ENCODE measurements at regions not wholly inside any gene's neighbourhood (a gene's known extent, or its start where the extent isn't known, plus 50 kb on each side); places are given as distances from the start of the nearest gene placed in this dataset.

DNA sequence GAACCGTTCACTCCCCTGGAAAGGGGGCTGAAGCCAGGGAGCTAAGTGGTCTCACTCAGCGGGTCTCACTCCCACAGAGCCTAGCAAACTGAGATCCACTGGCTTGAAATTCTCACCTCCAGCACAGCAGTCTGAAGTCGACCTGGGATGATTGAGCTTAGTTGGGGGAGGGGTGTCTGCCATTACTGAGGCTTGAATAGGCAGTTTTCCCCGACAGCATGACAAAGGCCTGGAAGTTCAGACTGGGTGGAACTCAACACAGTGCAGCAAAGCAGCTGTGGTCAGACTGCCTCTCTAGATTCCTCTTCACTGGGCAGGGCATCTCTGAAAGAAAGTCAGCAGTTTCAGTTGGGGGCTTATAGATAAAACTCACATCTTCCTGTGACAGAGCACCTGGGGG lies 292.5 kb downstream of the NUP35 start:
- DNase-seq (ENCODE audit: low read depth in 4 of 6, low spot score in 6 of 6): no peak
- Histone ChIP-seq H3K4me1 (ENCODE audit: control insufficient read depth, insufficient read depth, low read length) (no peaks in the 10 kb centered on the region), H3K36me3 (ENCODE audit: control insufficient read depth, insufficient read depth, low read length) (no peaks in the 10 kb centered on the region), H3K4me3 (ENCODE audit: low read depth, low read length) (no peak overlapping the region), H3K9me3 (ENCODE audit: control insufficient read depth, insufficient read depth, low read length) (no peaks in the 10 kb centered on the region), H3K27ac (ENCODE audit: low read depth, low read length) (no peak overlapping the region), H3K27me3 (ENCODE audit: control insufficient read depth, insufficient read depth, low read length) (no peaks in the 10 kb centered on the region)
- 36% methylated on average over 3 of the region's 4 CpGs for WGBS (ENCODE audit: insufficient coverage)

DNA sequence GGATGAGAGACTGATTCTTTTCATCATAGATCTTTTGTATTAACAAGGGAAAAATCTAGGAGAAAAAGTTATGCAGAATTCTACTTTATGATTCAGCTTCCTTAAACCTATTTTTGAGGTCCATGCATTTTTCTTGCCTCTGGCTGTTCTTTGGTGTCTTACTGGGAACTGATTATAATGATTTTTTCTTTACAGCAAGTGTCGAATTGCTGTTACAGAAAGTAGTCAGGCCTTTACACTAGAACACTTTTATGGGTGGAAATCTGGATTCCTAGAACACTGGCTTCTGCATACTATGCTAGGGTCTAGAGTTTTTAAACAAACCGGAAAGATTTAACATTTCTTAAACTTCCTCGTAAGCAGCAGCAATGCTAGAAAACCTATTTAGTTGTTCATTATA lies 302.6 kb downstream of the NUP35 start:
- Histone ChIP-seq H3K27ac (ENCODE audit: low read depth, low read length) (no peak overlapping the region), H3K4me3 (ENCODE audit: low read depth, low read length) (no peak overlapping the region), H3K36me3 (ENCODE audit: control insufficient read depth, insufficient read depth, low read length) (no peaks in the 10 kb centered on the region), H3K27me3 (ENCODE audit: control insufficient read depth, insufficient read depth, low read length) (no peaks in the 10 kb centered on the region), H3K4me1 (ENCODE audit: control insufficient read depth, insufficient read depth, low read length) (no peaks in the 10 kb centered on the region), H3K9me3 (ENCODE audit: control insufficient read depth, insufficient read depth, low read length) (no peaks in the 10 kb centered on the region)
- no CpG with 5 or more reads among the region's 3 CpGs for WGBS (ENCODE audit: insufficient coverage)
- DNase-seq (ENCODE audit: low read depth in 4 of 6, low spot score in 6 of 6): no peak

DNA sequence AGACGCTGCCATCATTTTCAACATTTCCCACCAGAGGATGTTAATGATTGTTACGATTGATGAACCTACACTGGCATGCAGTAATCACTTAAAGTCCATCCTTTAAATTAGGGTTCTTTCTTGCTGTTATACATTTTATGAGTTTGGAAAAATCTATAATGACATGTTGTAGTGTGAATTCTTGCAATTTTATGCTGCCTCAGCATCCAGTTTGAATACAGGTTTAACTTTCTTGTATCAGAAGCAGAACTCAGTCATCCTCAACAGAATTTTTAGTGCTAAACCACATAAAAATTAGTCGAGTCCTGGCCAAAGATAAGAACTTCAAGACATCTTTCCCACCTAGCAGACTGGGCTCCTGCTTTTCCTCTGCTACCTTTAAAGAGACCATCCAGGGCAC lies 303.3 kb downstream of the NUP35 start:
- no peaks in the 10 kb centered on the region for H3K36me3 ChIP-seq (ENCODE audit: control insufficient read depth, insufficient read depth, low read length)
- H3K4me1 ChIP-seq (ENCODE audit: control insufficient read depth, insufficient read depth, low read length): no peaks in the 10 kb centered on the region
- 91% methylated on average over 1 of the region's 3 CpGs for WGBS (ENCODE audit: insufficient coverage)
- H3K4me3 ChIP-seq (ENCODE audit: low read depth, low read length): no peak overlapping the region
- no peaks in the 10 kb centered on the region for H3K9me3 ChIP-seq (ENCODE audit: control insufficient read depth, insufficient read depth, low read length)
- no peak overlapping the region for H3K27ac ChIP-seq (ENCODE audit: low read depth, low read length)
- H3K27me3 ChIP-seq (ENCODE audit: control insufficient read depth, insufficient read depth, low read length): no peaks in the 10 kb centered on the region
- no peak for DNase-seq (ENCODE audit: low read depth in 4 of 6, low spot score in 6 of 6)

DNA sequence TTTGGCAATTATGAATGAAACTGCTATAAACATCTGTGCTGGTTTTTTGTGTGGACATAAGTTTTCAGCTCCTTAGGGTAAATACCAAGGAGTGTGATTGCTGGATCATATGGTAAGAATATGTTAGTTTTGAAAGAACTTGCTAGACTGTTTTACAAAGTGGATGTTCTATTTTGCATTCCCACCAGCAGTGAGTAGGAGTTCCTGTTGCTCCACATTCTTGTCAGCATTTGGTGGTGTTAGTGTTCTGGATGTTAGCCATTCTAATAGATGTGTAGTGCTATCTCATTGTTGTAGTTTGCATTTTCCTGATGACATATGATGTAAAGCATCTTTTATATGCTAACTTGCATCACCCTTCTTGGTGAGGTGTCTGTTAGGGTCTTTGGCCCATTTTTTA lies 304.6 kb downstream of the NUP35 start:
- no peak for DNase-seq (ENCODE audit: low read depth in 4 of 6, low spot score in 6 of 6)
- no peak overlapping the region for H3K4me3 ChIP-seq (ENCODE audit: low read depth, low read length)
- H3K27me3 ChIP-seq (ENCODE audit: control insufficient read depth, insufficient read depth, low read length): no peaks in the 10 kb centered on the region
- H3K36me3 ChIP-seq (ENCODE audit: control insufficient read depth, insufficient read depth, low read length): no peaks in the 10 kb centered on the region
- H3K9me3 ChIP-seq (ENCODE audit: control insufficient read depth, insufficient read depth, low read length): no peaks in the 10 kb centered on the region
- no peaks in the 10 kb centered on the region for H3K4me1 ChIP-seq (ENCODE audit: control insufficient read depth, insufficient read depth, low read length)
- H3K27ac ChIP-seq (ENCODE audit: low read depth, low read length): no peak overlapping the region

DNA sequence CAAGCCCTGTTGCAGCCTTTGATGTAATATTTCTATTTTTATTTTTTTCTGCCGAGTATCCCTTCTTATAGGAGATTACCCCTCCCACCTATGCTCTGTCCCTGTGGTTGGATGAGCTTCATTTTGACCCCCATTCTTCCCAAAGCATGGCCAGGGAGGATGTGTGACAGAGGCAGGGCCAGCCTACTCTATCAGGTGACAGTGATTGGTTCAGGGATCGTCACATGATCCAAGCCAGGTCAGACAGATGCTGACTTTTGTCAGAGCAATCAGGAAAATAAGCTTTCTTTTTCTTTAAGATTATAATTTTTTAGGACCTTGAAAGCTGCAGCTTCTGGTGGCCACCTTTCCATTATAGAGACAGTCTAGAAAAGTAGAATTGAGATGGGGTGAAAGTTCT lies 314.3 kb downstream of the NUP35 start:
- no peak for DNase-seq (ENCODE audit: low read depth in 4 of 6, low spot score in 6 of 6)
- H3K27ac ChIP-seq (ENCODE audit: low read depth, low read length): no peak overlapping the region
- H3K36me3 ChIP-seq (ENCODE audit: control insufficient read depth, insufficient read depth, low read length): no peaks in the 10 kb centered on the region
- 100% methylated on average over 1 of the region's 2 CpGs for WGBS (ENCODE audit: insufficient coverage)
- no peaks in the 10 kb centered on the region for H3K9me3 ChIP-seq (ENCODE audit: control insufficient read depth, insufficient read depth, low read length)
- H3K27me3 ChIP-seq (ENCODE audit: control insufficient read depth, insufficient read depth, low read length): no peaks in the 10 kb centered on the region
- H3K4me3 ChIP-seq (ENCODE audit: low read depth, low read length): no peak overlapping the region
- H3K4me1 ChIP-seq (ENCODE audit: control insufficient read depth, insufficient read depth, low read length): no peaks in the 10 kb centered on the region

DNA sequence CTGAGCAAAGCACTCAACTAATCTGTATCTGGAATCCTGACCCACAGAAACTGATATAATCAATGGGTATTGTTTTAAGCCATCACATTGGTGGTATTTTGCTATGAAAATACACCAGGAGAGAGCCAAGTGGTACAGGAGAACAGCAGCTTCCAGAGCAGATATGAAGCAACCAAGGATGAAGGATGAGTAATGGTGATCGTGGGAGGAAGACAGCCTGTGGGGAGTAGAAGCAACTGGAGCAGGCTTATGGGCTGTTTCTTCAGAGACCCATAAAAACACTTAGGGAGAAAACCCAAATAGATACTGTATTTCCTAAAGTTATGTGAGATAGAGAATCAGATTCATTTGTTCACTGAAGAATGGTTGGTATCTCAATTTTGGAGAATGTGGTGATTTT lies 330.8 kb downstream of the NUP35 start:
- no peaks in the 10 kb centered on the region for H3K36me3 ChIP-seq (ENCODE audit: control insufficient read depth, insufficient read depth, low read length)
- H3K4me1 ChIP-seq (ENCODE audit: control insufficient read depth, insufficient read depth, low read length): no peaks in the 10 kb centered on the region
- DNase-seq (ENCODE audit: low read depth in 4 of 6, low spot score in 6 of 6): no peak
- H3K27me3 ChIP-seq (ENCODE audit: control insufficient read depth, insufficient read depth, low read length): no peaks in the 10 kb centered on the region
- no CpG with 5 or more reads among the region's 1 CpG for WGBS (ENCODE audit: insufficient coverage)
- no peak overlapping the region for H3K4me3 ChIP-seq (ENCODE audit: low read depth, low read length)
- H3K27ac ChIP-seq (ENCODE audit: low read depth, low read length): no peak overlapping the region
- no peaks in the 10 kb centered on the region for H3K9me3 ChIP-seq (ENCODE audit: control insufficient read depth, insufficient read depth, low read length)

DNA sequence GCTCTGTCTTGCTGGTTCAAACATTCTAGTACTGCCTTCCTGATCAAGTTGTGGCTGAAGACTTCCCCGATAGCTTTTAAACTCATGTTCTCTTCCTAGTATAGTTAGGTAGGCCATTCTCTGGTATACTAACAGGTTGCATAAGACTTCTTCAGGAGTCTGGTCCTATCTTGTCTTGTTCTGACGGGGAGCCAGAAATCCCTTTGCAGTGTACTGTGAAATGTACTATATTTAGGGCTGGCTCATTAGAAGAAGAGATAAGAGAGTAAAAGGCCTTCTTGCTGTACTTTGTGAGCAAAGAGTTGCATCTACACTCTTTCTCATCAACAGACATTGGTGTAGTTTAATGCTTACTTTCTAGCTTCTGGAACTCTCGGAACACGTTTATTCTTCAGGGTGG lies 331.9 kb downstream of the NUP35 start:
- 100% methylated on average over 1 of the region's 4 CpGs for WGBS (ENCODE audit: insufficient coverage)
- H3K27me3 ChIP-seq (ENCODE audit: control insufficient read depth, insufficient read depth, low read length): no peaks in the 10 kb centered on the region
- H3K36me3 ChIP-seq (ENCODE audit: control insufficient read depth, insufficient read depth, low read length): no peaks in the 10 kb centered on the region
- no peak for DNase-seq (ENCODE audit: low read depth in 4 of 6, low spot score in 6 of 6)
- H3K9me3 ChIP-seq (ENCODE audit: control insufficient read depth, insufficient read depth, low read length): no peaks in the 10 kb centered on the region
- no peak overlapping the region for H3K27ac ChIP-seq (ENCODE audit: low read depth, low read length)
- H3K4me3 ChIP-seq (ENCODE audit: low read depth, low read length): no peak overlapping the region
- H3K4me1 ChIP-seq (ENCODE audit: control insufficient read depth, insufficient read depth, low read length): no peaks in the 10 kb centered on the region

DNA sequence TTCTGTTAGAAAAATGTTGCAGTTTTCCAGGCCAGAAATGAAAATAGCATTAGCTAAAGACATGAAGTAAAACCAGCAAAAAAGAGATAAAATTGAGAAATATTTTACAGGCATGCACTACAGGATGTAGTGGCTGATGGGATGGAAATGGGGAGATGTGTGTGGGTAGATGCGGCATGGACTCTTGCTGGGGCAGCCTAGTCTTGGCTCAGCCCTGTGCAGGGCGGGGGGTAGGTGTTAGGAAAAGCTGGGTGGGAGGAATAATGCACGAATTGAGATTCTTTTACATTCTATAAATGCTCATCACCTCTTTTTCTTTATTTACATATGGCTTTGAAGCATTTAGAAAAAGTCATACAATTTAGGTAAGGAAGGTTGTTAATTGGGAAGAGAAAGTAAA lies 334.2 kb downstream of the NUP35 start:
- Histone ChIP-seq H3K36me3 (ENCODE audit: control insufficient read depth, insufficient read depth, low read length) (no peaks in the 10 kb centered on the region), H3K4me3 (ENCODE audit: low read depth, low read length) (no peak overlapping the region), H3K27me3 (ENCODE audit: control insufficient read depth, insufficient read depth, low read length) (no peaks in the 10 kb centered on the region), H3K4me1 (ENCODE audit: control insufficient read depth, insufficient read depth, low read length) (no peaks in the 10 kb centered on the region), H3K27ac (ENCODE audit: low read depth, low read length) (no peak overlapping the region), H3K9me3 (ENCODE audit: control insufficient read depth, insufficient read depth, low read length) (no peaks in the 10 kb centered on the region)
- no peak for DNase-seq (ENCODE audit: low read depth in 4 of 6, low spot score in 6 of 6)
- 100% methylated on average over 1 of the region's 3 CpGs for WGBS (ENCODE audit: insufficient coverage)

DNA sequence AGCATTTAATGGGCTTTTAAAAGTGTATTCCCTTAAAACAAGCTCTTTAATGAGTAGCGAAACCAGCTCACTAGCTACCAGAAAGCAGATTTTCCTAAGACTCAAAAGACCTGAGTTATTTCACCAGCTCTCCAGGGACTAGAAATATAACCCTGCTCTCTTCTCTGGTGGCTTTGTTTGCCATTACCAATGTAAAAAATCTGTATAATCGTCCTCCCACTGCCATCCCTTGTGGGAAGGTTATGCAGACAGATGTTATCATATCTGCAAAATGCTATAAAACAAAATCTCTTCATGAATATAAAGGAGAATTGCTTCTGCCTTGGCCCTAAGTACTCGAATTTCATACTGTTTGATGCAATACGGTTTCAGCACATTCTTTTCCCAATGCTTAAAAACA lies 335.2 kb downstream of the NUP35 start:
- no peaks in the 10 kb centered on the region for H3K9me3 ChIP-seq (ENCODE audit: control insufficient read depth, insufficient read depth, low read length)
- H3K4me1 ChIP-seq (ENCODE audit: control insufficient read depth, insufficient read depth, low read length): no peaks in the 10 kb centered on the region
- peak in 1 of 6 donors; percentile 56 for DNase-seq (ENCODE audit: low read depth in 4 of 6, low spot score in 6 of 6)
- no peaks in the 10 kb centered on the region for H3K36me3 ChIP-seq (ENCODE audit: control insufficient read depth, insufficient read depth, low read length)
- H3K27me3 ChIP-seq (ENCODE audit: control insufficient read depth, insufficient read depth, low read length): no peaks in the 10 kb centered on the region
- H3K27ac ChIP-seq (ENCODE audit: low read depth, low read length): no peak overlapping the region
- WGBS (ENCODE audit: insufficient coverage): no CpG with 5 or more reads among the region's 4 CpGs
- no peak overlapping the region for H3K4me3 ChIP-seq (ENCODE audit: low read depth, low read length)

DNA sequence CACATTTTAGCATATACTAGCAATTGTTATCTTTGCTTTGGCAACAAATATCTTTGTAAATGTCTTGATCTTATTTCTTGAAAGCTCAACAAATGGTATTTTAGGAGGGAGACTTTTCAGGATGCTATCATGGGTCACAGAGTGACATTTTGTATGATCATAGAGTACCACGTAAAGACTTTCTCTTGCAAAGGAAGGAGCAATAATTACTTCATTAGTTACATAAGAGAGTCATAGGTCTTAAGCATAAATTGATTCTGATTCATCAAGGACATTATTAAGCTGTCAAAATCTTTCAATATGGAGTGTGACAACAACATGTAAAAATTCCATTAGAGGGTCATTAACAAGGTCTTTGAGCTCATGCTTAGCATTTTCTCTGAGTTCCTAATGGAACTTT lies 339.6 kb downstream of the NUP35 start:
- WGBS (ENCODE audit: insufficient coverage): no CpG with 5 or more reads among the region's 1 CpG
- Histone ChIP-seq H3K27me3 (ENCODE audit: control insufficient read depth, insufficient read depth, low read length) (no peaks in the 10 kb centered on the region), H3K4me3 (ENCODE audit: low read depth, low read length) (no peak overlapping the region), H3K4me1 (ENCODE audit: control insufficient read depth, insufficient read depth, low read length) (no peaks in the 10 kb centered on the region), H3K36me3 (ENCODE audit: control insufficient read depth, insufficient read depth, low read length) (no peaks in the 10 kb centered on the region), H3K27ac (ENCODE audit: low read depth, low read length) (no peak overlapping the region), H3K9me3 (ENCODE audit: control insufficient read depth, insufficient read depth, low read length) (no peaks in the 10 kb centered on the region)
- no peak for DNase-seq (ENCODE audit: low read depth in 4 of 6, low spot score in 6 of 6)

DNA sequence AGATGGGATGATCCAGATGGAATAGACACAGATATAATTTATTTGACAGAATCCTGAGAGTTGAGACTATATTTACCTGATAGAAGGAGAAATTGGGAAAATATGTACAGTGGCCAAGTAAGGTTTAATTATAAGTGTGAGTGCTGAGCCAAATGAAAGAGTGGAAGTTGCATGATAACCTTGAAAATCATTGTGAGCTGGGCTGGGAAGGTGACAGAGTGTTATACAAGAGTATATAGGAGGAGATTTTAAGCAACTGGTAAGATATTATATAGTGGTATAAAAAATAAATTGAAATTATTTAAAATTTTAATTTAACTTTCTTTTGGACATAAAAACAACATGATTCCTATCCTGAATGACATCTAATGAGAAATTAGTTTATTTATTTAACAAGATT lies 340.8 kb downstream of the NUP35 start:
- no peaks in the 10 kb centered on the region for H3K27me3 ChIP-seq (ENCODE audit: control insufficient read depth, insufficient read depth, low read length)
- no peaks in the 10 kb centered on the region for H3K36me3 ChIP-seq (ENCODE audit: control insufficient read depth, insufficient read depth, low read length)
- peaks cover 5% of the 10 kb centered on the region for H3K9me3 ChIP-seq (ENCODE audit: control insufficient read depth, insufficient read depth, low read length)
- no peak for DNase-seq (ENCODE audit: low read depth in 4 of 6, low spot score in 6 of 6)
- no peaks in the 10 kb centered on the region for H3K4me1 ChIP-seq (ENCODE audit: control insufficient read depth, insufficient read depth, low read length)
- no peak overlapping the region for H3K4me3 ChIP-seq (ENCODE audit: low read depth, low read length)
- H3K27ac ChIP-seq (ENCODE audit: low read depth, low read length): no peak overlapping the region
